Activated CD4-positive, CD25-positive, alpha-beta regulatory T cell (primary cell): ENCODE measurements at regions not wholly inside any gene's neighbourhood (a gene's known extent, or its start where the extent isn't known, plus 50 kb on each side); places are given as distances from the start of the nearest gene placed in this dataset.
"Not testable (repeated sequence)": the region's sequence is repeated elsewhere in the genome, so short reads cannot be mapped to it uniquely, and the experiment has no call there.

Source experiments
- DNase-seq, 4 experiments: peaks; one replicate each; lab custom pipeline; 2025; lab: John Stamatoyannopoulos, UW

- not testable (repeated sequence) for DNase-seq
Observed at GRCh38 chr12:127048525-127048924, 1218.4 kb upstream of the TMEM132C start.

GRCh38 chr12:127051139-127051538, 1215.8 kb upstream of the TMEM132C start:
- DNase-seq, result no peak

GRCh38 chr12:127052511-127053232, 1214.3 kb upstream of the TMEM132C start:
- no peak for DNase-seq

GRCh38 chr12:127054531-127054930, 1212.4 kb upstream of the TMEM132C start:
- no peak for DNase-seq

- DNase-seq, result no peak
Observed at GRCh38 chr12:127060310-127060847, 1206.6 kb upstream of the TMEM132C start.

- DNase-seq, result no peak
Observed at GRCh38 chr12:127060933-127061332, 1206.0 kb upstream of the TMEM132C start.

- DNase-seq, result no peak
Observed at GRCh38 chr12:127063339-127064072, 1203.5 kb upstream of the TMEM132C start.

GRCh38 chr12:127064207-127064606, 1202.8 kb upstream of the TMEM132C start:
- DNase-seq, result no peak

GRCh38 chr12:127065595-127065994, 1201.4 kb upstream of the TMEM132C start:
- DNase-seq, result no peak

GRCh38 chr12:127070515-127071157, 1196.3 kb upstream of the TMEM132C start:
- DNase-seq, result no peak

- DNase-seq, result no peak
Observed at GRCh38 chr12:127074161-127074560, 1192.8 kb upstream of the TMEM132C start.

GRCh38 chr12:127075981-127076380, 1191.0 kb upstream of the TMEM132C start:
- no peak for DNase-seq

GRCh38 chr12:127077262-127078045, 1189.5 kb upstream of the TMEM132C start:
- no peak for DNase-seq

- no peak for DNase-seq
Observed at GRCh38 chr12:127078577-127079350, 1188.2 kb upstream of the TMEM132C start.

- no peak for DNase-seq
Observed at GRCh38 chr12:127079636-127080035, 1187.3 kb upstream of the TMEM132C start.

- no peak for DNase-seq
Observed at GRCh38 chr12:127081058-127081457, 1185.9 kb upstream of the TMEM132C start.

GRCh38 chr12:127083008-127083949, 1183.7 kb upstream of the TMEM132C start:
- DNase-seq, result no peak

GRCh38 chr12:127101076-127101475, 1165.9 kb upstream of the TMEM132C start:
- no peak for DNase-seq

- no peak for DNase-seq
Observed at GRCh38 chr12:127106041-127106440, 1160.9 kb upstream of the TMEM132C start.

GRCh38 chr12:127106697-127107096, 1160.3 kb upstream of the TMEM132C start:
- no peak for DNase-seq
